ENCODE measurements at regions not wholly inside any gene's neighbourhood (a gene's known extent, or its start where the extent isn't known, plus 50 kb on each side); places are given as distances from the start of the nearest gene placed in this dataset.

GRCh38 chr16:64121473-64121872 lies 1000.4 kb downstream of the CDH11 start:
- TF ChIP-seq EP300 (IDR thresholded peaks at IDR 0.05) (no peak), POLR2AphosphoS5 (IDR thresholded peaks at IDR 0.05) (no peak), CTCF (IDR thresholded peaks at IDR 0.05) (no peak), POLR2A (IDR thresholded peaks at IDR 0.05) (no peak)
- WGBS, 2 donors = 55 to 78% methylated on average over 3 of the region's 3 CpGs
- no peaks in the 10 kb centered on the region for H3K36me3 ChIP-seq
- no peak overlapping the region for H3K4me3 ChIP-seq
- intact Hi-C loops (cut with DNase I) = no loop called here
- no peaks in the 10 kb centered on the region for H3K27me3 ChIP-seq
- no peaks in the 10 kb centered on the region for H3K9me3 ChIP-seq
- H3K4me1 ChIP-seq = peaks cover 0 to 7% (median 0%) of the 10 kb centered on the region in 4 donors
- H3K27ac ChIP-seq = no peak overlapping the region
- DNase-seq = no peak

- 17 to 62% methylated on average over 1 of the region's 1 CpG for WGBS, 2 donors
- Histone ChIP-seq H3K4me1 (peaks cover 0 to 2% (median 0%) of the 10 kb centered on the region in 4 donors), H3K4me3 (no peak overlapping the region), H3K36me3 (no peaks in the 10 kb centered on the region), H3K9me3 (no peaks in the 10 kb centered on the region), H3K27me3 (no peaks in the 10 kb centered on the region), H3K27ac (no peak overlapping the region)
- intact Hi-C loops (cut with DNase I) = no loop called here
- TF ChIP-seq EP300 (IDR thresholded peaks at IDR 0.05) (no peak), POLR2AphosphoS5 (IDR thresholded peaks at IDR 0.05) (no peak), CTCF (IDR thresholded peaks at IDR 0.05) (no peak)
- no peak for DNase-seq
Measured at GRCh38 chr16:64116151-64116550, 1005.7 kb downstream of the CDH11 start.

- Histone ChIP-seq H3K4me3 (no peak overlapping the region), H3K27me3 (no peaks in the 10 kb centered on the region), H3K9me3 (no peaks in the 10 kb centered on the region), H3K27ac (no peak overlapping the region), H3K4me1 (no peaks in the 10 kb centered on the region), H3K36me3 (no peaks in the 10 kb centered on the region)
- no peak for DNase-seq
- TF ChIP-seq POLR2AphosphoS5 (IDR thresholded peaks at IDR 0.05) (no peak), POLR2A (IDR thresholded peaks at IDR 0.05) (no peak), EP300 (IDR thresholded peaks at IDR 0.05) (no peak), CTCF (IDR thresholded peaks at IDR 0.05) (no peak)
- WGBS, 2 donors = 72 to 82% methylated on average over 2 of the region's 2 CpGs
- intact Hi-C loops (cut with DNase I) = no loop called here
Measured at GRCh38 chr16:64109241-64109640, 1012.6 kb downstream of the CDH11 start.

- 35 to 64% methylated on average over 2 of the region's 2 CpGs for WGBS, 2 donors
- Histone ChIP-seq H3K27ac (no peak overlapping the region), H3K36me3 (no peaks in the 10 kb centered on the region), H3K9me3 (no peaks in the 10 kb centered on the region), H3K4me1 (no peaks in the 10 kb centered on the region), H3K27me3 (no peaks in the 10 kb centered on the region), H3K4me3 (no peak overlapping the region)
- no peak for TF ChIP-seq POLR2AphosphoS5 (IDR thresholded peaks at IDR 0.05)
- no peak for DNase-seq
- intact Hi-C loops (cut with DNase I) = no loop called here
Measured at GRCh38 chr16:64102654-64103053, 1019.2 kb downstream of the CDH11 start.

- H3K27me3 ChIP-seq = no peaks in the 10 kb centered on the region
- DNase-seq = no peak
- no peak overlapping the region for H3K27ac ChIP-seq
- peaks cover 0 to 12% (median 2%) of the 10 kb centered on the region in 4 donors for H3K4me1 ChIP-seq
- H3K9me3 ChIP-seq = no peaks in the 10 kb centered on the region
- TF ChIP-seq POLR2AphosphoS5 (IDR thresholded peaks at IDR 0.05) = no peak
- TF ChIP-seq POLR2A (IDR thresholded peaks at IDR 0.05) = no peak
- no peak for TF ChIP-seq CTCF (IDR thresholded peaks at IDR 0.05)
- no peak for TF ChIP-seq EP300 (IDR thresholded peaks at IDR 0.05)
- 82 to 93% methylated on average over 1 of the region's 1 CpG for WGBS, 2 donors
- intact Hi-C loops (cut with DNase I) = no loop called here
- no peaks in the 10 kb centered on the region for H3K36me3 ChIP-seq
- H3K4me3 ChIP-seq = no peak overlapping the region
Measured at GRCh38 chr16:64098451-64098850, 1023.4 kb downstream of the CDH11 start.
